Neutrophil (primary cell): ENCODE measurements at regions not wholly inside any gene's neighbourhood (a gene's known extent, or its start where the extent isn't known, plus 50 kb on each side); places are given as distances from the start of the nearest gene placed in this dataset.
"Not testable (repeated sequence)": the region's sequence is repeated elsewhere in the genome, so short reads cannot be mapped to it uniquely, and the experiment has no call there.

Source experiments
- H3K27ac ChIP-seq: fragments of 200-600 bp; sonication (generic); 2 replicates; pipeline ENCODE4 v1.5.1; 2016; ENCODE audit warnings: mild to moderate bottlenecking, moderate library complexity
- H3K27me3 ChIP-seq: fragments of 200-600 bp; sonication (generic); 2 replicates; pipeline ENCODE4 v1.6.0; 2016; ENCODE audit warnings: mild to moderate bottlenecking
- H3K36me3 ChIP-seq: fragments of 200-600 bp; sonication (generic); 2 replicates; pipeline ENCODE4 v1.5.1; 2017
- H3K4me1 ChIP-seq, 2 experiments: fragments of 200-600 bp in 1 of 2; sonication (generic) in 1 of 2; 1 replicate in 1 of 2; 2 replicates in 1 of 2; pipeline versions ENCODE4 v1.5.1 to v1.6.1; 2013 to 2016; ENCODE audit warnings: low read depth in 1 of 2, low read length in 1 of 2, mild to moderate bottlenecking in 1 of 2, moderate library complexity in 1 of 2; ENCODE audit not compliant: control insufficient read depth in 1 of 2, insufficient read depth in 1 of 2
- H3K4me3 ChIP-seq, 2 experiments: fragments of 200-600 bp in 1 of 2; sonication (generic) in 1 of 2; 1 replicate in 1 of 2; 2 replicates in 1 of 2; pipeline ENCODE4 v1.5.1; 2013 to 2016; ENCODE audit warnings: low read depth in 1 of 2, low read length in 1 of 2, mild to moderate bottlenecking in 1 of 2, moderate library complexity in 1 of 2
- H3K9me3 ChIP-seq: fragments of 200-600 bp; sonication (generic); 2 replicates; pipeline ENCODE4 v1.5.1; 2016
- CTCF ChIP-seq: fragments of 200-600 bp; sonication (generic); IDR thresholded peaks from 2 replicates; pipeline ENCODE4 v1.5.1; 2016; ENCODE audit warnings: antibody characterized with exemption

GRCh38 chr6:27128311-27129094 is 119.0 kb upstream of the PRSS16 start:
- no peaks in the 10 kb centered on the region for H3K9me3 ChIP-seq
- peaks cover 14% of the 10 kb centered on the region for H3K27me3 ChIP-seq
- no peak for TF ChIP-seq CTCF
- peaks cover 30 to 34% of the 10 kb centered on the region in 2 experiments for H3K4me1 ChIP-seq
- no peak overlapping the region for H3K4me3 ChIP-seq
- H3K27ac ChIP-seq, result no peak overlapping the region
- no peaks in the 10 kb centered on the region for H3K36me3 ChIP-seq

GRCh38 chr6:27129095-27129815 is 118.2 kb upstream of the PRSS16 start:
- H3K4me1 ChIP-seq, result peaks cover 38 to 40% of the 10 kb centered on the region in 2 experiments
- H3K27me3 ChIP-seq, result peaks cover 20% of the 10 kb centered on the region
- no peak for TF ChIP-seq CTCF
- H3K27ac ChIP-seq, result no peak overlapping the region
- H3K36me3 ChIP-seq, result no peaks in the 10 kb centered on the region
- no peak overlapping the region for H3K4me3 ChIP-seq
- H3K9me3 ChIP-seq, result no peaks in the 10 kb centered on the region

- peaks cover 40 to 41% of the 10 kb centered on the region in 2 experiments for H3K4me1 ChIP-seq
- H3K36me3 ChIP-seq, result no peaks in the 10 kb centered on the region
- H3K27me3 ChIP-seq, result peaks cover 20% of the 10 kb centered on the region
- no peaks in the 10 kb centered on the region for H3K9me3 ChIP-seq
- no peak overlapping the region for H3K27ac ChIP-seq
- TF ChIP-seq CTCF, result no peak
- H3K4me3 ChIP-seq, result no peak overlapping the region
Measured at GRCh38 chr6:27129917-27130316, 117.6 kb upstream of the PRSS16 start.

- peaks cover 40 to 41% of the 10 kb centered on the region in 2 experiments for H3K4me1 ChIP-seq
- H3K27me3 ChIP-seq, result peaks cover 20% of the 10 kb centered on the region
- no peak for TF ChIP-seq CTCF
- H3K27ac ChIP-seq, result no peak overlapping the region
- H3K9me3 ChIP-seq, result no peaks in the 10 kb centered on the region
- H3K4me3 ChIP-seq, result peak overlapping the region; percentile 60 to 62
- no peaks in the 10 kb centered on the region for H3K36me3 ChIP-seq
Measured at GRCh38 chr6:27130668-27131428, 116.7 kb upstream of the PRSS16 start.

- peak overlapping the region; percentile 69 for H3K27ac ChIP-seq
- H3K9me3 ChIP-seq, H3K36me3 ChIP-seq: not testable (repeated sequence)
- peaks cover 34 to 38% of the 10 kb centered on the region in 2 experiments for H3K4me1 ChIP-seq
- H3K4me3 ChIP-seq, result peak overlapping the region; percentile 60 to 62
- peaks cover 20% of the 10 kb centered on the region for H3K27me3 ChIP-seq
Measured at GRCh38 chr6:27132282-27132531, 115.3 kb upstream of the PRSS16 start.
